IPS DF 4.7 (cell line): ENCODE measurements at regions not wholly inside any gene's neighbourhood (a gene's known extent, or its start where the extent isn't known, plus 50 kb on each side); places are given as distances from the start of the nearest gene placed in this dataset.
"Not testable (repeated sequence)": the region's sequence is repeated elsewhere in the genome, so short reads cannot be mapped to it uniquely, and the experiment has no call there.

ENCODE experiments used
- DNase-seq: peaks from one replicate; pipeline ENCODE4 v3.0.0-alpha.2; 2013; ENCODE audit warnings: low spot score; ENCODE audit errors: extremely low read depth

DNA sequence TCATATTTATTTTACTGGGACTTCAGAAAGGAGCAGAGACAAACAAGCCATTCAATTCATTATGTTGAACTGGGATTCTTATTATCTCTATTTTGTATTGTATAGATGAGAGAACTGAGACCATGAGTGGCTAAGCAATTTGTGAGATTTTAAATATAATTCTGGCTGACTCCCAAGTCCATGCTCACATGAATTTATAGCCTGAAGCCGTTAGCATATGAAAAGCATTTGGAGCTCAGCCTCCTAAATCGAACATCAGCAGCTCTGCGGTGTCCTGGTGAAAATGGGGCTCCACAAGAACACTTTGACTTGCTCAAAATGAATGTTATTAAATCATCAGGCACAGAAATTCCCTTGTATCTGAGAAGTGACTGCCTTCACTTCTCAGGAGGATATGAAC lies 96.8 kb upstream of the DPT start:
- no peak for DNase-seq

DNA sequence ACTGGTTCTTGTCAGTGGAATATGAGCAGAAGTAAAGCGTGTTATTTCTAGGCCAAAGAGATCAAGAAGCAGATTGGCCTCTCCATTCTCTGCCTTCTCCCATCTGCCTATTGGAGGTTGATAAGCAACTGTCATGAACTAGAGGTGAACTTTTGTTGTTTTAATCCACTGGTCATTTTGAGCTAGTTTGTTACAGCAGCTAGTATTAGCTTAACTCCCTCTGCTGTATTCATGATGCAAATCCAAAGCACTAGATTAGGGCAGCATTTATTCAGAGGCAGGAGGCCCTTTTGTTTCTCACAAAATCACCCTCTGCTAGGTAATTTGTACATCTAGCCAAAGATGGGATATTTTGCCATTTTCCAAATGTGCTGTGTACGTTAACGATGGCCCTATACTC lies 97.3 kb upstream of the DPT start:
- no peak for DNase-seq

DNA sequence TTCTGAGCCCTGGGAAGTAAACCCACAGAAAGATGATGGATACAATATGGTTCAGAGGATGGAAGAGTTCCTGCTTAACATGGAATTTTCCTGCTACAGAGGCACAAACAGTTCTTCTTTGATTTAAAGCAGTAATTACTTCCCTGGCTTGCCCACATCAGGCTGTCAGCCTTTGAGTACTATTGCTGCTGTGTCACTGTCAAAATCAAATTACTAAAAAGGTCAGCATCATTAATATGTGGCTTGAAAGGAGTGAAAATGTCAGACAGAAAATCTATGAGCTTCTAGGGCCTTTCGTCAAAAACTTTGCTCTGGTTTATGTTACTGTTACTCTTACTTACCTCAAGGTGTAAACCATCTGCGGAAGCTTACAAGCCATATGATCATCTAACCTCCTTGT lies 98.6 kb upstream of the DPT start:
- DNase-seq = no peak

DNA sequence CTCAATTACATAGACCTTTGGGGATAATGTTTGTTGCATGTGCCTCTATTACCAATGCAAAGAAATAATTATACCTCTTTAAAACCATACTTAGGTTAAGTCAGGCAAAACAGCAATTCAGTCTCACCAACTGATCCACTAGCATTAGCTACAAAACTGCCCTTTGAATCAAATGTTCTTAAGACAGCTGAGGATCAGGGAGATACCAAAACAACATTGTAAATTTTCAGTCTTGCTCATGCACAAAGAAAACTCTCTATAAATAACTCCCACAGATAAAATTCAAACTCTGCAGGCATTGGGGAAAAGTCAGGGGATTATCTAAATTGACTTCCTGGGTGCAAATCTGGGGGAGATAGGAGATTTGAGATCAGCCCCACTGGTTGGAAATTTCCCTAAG lies 100.9 kb upstream of the DPT start:
- no peak for DNase-seq

DNA sequence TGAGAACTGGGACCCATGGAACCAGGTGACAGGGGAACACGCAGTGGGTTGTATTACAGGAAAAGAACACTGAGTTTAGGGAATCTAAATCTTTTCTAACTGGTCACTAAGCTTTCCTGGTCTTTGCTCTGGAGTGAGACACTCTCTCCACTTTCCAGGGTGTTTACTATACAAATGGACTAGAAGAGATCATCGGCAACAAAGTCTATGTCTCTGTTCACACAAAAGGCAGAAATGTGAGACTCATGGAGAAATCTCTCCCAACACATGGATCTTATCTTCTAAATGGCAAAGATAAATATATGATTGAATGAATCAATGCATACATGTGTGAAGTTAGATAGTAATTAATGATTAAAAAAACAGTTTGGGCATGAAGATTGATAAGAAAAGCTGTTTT lies 101.6 kb upstream of the DPT start:
- no peak for DNase-seq

DNA sequence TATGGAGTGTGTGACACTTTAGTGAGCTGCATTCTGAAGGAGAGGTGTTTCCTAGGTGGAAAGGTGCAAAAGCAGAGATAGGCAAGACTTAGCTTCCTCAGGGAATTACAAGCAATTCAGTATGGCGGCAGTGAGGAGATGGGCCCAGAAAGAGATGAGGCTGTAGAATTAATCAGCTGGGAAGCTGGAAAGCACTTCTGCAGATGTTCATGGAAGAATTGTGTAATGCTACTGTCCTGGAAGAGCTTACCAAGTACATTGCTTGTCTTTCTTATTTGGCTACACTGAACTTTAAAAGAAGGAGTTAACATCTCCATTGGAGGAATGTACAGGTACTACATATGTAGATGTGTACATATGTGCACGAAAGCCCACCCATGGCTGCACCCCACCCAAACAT lies 103.7 kb upstream of the DPT start:
- no peak for DNase-seq

DNA sequence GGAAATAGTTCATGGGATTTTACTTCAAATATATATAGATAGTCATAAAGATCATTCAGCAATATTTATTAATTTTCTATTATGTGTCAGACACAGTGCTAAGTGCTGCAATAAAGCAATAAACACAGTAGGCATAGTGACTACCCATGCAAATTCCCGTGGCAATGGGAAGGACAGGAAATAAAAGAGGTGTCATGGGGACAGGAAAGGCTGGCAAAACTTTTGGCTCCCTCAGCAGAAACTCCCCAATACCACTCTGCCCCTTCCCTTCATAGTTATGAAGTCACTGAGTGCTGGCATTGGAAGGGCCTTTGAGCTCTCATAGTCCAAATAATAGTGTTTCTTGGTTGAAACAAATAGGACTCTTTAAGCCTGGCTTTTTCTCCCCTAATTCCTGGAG lies 104.4 kb upstream of the DPT start:
- DNase-seq = no peak

DNA sequence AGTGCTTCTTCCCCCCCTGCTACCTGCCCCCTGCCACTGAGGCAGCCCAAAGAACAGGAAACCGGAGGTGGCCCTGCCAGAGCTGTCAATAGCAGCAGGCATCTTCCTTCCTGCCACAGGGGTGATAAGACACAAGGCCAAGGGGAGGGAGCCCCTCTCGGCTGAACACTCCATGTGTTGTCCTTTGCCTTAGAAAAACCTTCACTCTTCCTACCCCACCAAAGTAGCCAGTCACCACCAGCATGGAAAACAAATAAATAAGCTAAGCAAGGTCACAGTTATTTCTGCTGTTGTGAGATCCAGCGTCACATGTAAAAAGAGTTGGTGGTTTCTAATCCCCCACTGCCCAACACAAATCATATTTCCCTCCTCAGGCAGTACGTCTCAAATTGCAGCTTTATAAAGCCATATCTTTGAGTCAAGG lies 104.8 kb upstream of the DPT start:
- no peak for DNase-seq

- DNase-seq = no peak
Observed at GRCh38 chr1:168834225-168834872, 105.3 kb upstream of the DPT start.

DNA sequence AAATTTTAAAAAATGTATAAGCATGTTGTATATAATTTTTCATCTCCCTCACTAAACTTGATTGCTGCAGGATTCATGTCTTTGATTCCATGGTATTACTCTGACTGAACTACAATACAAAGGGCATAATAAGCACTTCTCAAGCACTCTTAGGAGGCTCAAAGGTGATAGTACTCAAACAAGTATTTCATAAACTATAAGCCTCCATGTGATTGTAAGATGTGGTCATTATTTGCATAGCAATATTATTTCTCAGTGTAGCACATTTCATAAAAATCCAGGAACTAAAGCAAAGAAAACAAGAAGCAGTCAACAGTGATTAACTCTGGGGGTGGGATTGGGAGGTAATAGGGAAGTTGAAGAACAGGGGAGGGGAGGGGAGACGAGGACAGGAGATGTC lies 106.2 kb upstream of the DPT start:
- no peak for DNase-seq

DNA sequence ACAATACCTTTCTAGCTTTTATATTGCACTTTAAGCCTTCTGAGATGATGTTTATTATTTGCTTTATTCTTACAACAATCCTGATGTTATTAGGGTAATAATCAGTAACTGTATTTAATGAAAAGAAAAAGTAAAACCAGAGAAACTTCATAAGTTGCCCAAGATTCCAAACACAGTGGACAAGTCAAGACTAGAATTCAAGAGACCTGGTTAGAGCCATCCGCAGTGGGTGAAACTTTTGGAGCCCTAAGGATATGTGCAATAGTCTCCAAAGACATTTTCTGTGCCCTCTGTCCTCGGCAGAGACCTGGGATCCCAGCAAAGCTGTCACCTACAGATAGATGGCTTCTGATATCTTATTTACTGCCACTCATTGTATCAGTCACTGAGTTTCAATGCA lies 106.8 kb upstream of the DPT start:
- DNase-seq = no peak

- DNase-seq = no peak
Observed at GRCh38 chr1:168836469-168836868, 107.5 kb upstream of the DPT start.

- not testable (repeated sequence) for DNase-seq
Observed at GRCh38 chr1:168837230-168837629, 108.2 kb upstream of the DPT start.

DNA sequence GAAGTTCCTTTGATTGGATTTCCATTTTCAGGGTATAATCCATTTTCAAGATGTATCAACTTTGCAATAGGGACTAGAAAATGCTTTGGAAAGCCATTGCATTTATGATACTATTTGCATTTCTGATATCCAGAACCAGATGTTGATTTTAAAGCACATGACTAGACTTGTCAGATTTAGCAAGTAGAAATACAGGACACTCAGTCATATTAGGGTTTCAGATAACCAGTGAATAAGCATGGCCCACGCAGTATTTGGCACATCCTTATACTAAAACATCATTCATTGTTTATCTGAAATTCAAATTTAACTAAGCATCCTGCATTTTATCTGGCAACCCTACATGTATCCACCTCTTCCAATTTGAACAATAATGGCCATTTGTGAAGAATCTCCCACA lies 113.3 kb upstream of the DPT start:
- DNase-seq = no peak

DNA sequence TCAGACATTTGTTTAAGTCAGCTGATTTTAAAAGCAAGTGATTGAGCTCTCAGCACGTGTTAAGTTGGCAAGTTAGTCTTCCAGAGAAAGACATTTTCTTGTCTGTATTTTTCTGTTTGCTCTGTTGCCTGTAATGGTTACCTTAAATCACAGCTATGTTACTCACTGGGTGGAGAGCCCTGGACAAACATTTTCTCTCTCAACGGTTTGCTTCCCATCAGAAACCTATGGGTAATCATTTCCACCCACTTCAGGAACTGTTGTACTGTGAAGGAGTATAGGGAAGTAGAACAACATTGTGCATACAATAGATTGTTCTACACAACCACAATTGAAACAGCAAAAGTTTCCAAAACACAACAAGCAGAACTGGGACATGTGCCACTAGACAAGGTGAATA lies 113.9 kb upstream of the DPT start:
- DNase-seq = no peak

DNA sequence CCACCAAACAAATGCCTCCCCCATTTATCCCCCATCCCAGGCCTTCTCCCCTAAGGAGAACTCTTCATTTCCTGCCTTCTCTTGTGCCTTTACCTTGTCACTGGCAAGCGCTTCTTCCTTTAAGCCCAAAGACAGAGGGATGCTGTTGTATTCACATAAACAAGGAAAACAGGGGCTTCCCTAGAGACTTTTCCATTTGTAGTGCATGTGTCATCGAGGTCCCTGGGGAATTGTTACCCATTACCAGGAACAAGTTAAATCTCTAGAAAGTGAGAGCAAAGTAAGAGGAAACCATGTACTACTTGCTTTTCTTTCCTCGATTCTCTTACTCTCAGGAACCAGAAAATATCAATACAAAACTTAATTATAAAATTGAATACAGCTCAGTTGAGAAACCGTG lies 114.4 kb upstream of the DPT start:
- DNase-seq = no peak

DNA sequence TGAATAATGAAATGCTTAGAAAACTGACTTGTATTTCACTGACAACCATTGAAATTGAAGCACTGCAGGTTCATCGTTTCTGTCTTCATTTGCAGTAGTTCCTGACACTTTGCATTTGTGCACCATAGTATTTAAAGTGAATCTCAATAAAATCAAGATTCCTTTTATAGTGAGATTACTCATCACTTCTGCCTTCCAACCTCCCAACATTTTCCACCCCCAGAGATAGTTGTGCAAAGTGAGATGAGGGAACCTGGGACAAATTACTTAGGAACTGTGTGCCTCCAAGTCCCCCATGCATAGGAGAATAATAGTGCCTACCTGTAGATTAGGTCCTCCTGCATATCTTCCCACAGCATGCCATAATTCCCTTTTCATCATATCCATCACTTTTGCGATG lies 114.9 kb upstream of the DPT start:
- DNase-seq = no peak

- DNase-seq = no peak
Observed at GRCh38 chr1:168845140-168845539, 116.1 kb upstream of the DPT start.

GRCh38 chr1:168848051-168848450 lies 119.0 kb upstream of the DPT start:
- no peak for DNase-seq

- no peak for DNase-seq
Observed at GRCh38 chr1:168861421-168862004, 132.5 kb upstream of the DPT start.

GRCh38 chr1:168863772-168864171 lies 134.8 kb upstream of the DPT start:
- no peak for DNase-seq

DNA sequence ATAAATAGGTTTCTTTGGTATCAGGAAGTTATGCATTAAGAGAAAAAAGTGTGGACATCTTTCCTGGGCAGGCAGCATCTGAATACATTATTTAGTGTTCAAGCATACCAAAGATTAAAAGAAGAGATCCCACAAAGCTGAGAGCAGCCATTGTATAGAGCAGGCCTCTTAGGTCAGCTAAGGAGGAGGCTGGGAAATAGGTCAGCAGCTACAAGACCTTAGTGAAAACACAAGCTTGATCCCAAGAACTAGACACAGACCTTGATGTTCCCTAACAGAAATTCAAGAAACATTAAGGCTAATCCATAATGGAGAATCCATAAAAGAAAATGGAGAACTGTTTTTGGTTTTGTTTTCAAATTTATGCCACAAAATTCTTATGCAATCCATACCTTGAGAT lies 135.3 kb upstream of the DPT start:
- DNase-seq = no peak

- no peak for DNase-seq
Observed at GRCh38 chr1:168865850-168866620, 137.0 kb upstream of the DPT start.
